Esophagus squamous epithelium (tissue), 5 donors: ENCODE measurements at regions not wholly inside any gene's neighbourhood (a gene's known extent, or its start where the extent isn't known, plus 50 kb on each side); places are given as distances from the start of the nearest gene placed in this dataset.

Experiments used
- DNase-seq: peaks from one replicate; lab custom pipeline; 2025; lab: John Stamatoyannopoulos, UW
- H3K27ac ChIP-seq, 4 donors: fragments of 200-600 bp; sonication (generic); one replicate each; pipeline ENCODE4 v1.5.1; 2016 to 2019; ENCODE audit warnings: mild to moderate bottlenecking in 1 of 4
- H3K27me3 ChIP-seq, 4 donors: fragments of 200-600 bp; sonication (generic); 1 replicate in 3 of 4; 2 replicates in 1 of 4; pipeline versions ENCODE4 v1.5.1 to v1.6.0; 2017 to 2021; ENCODE audit warnings: antibody characterized with exemption in 1 of 4
- H3K36me3 ChIP-seq, 3 donors: fragments of 200-600 bp; sonication (generic); one replicate each; pipeline ENCODE4 v1.5.1; 2016 to 2019
- H3K4me1 ChIP-seq, 3 donors: fragments of 200-600 bp; sonication (generic); one replicate each; pipeline ENCODE4 v1.5.1; 2017 to 2019
- H3K4me3 ChIP-seq, 4 donors: fragments of 200-600 bp; sonication (generic); 1 replicate in 3 of 4; 2 replicates in 1 of 4; pipeline ENCODE4 v1.5.1; 2016 to 2019; ENCODE audit warnings: mild to moderate bottlenecking in 2 of 4, moderate library complexity in 1 of 4
- H3K9me3 ChIP-seq, 3 donors: fragments of 200-600 bp; sonication (generic); one replicate each; pipeline ENCODE4 v1.5.1; 2016 to 2019
- CTCF ChIP-seq, 6 experiments: fragments of 450-650 bp in 4 of 6; fragments of 200-600 bp in 2 of 6; sonication (generic) in 2 of 6; IDR thresholded peaks; one replicate each; pipeline ENCODE4 v1.5.1; 2016 to 2019; ENCODE audit warnings: antibody characterized with exemption in 6 of 6, mild to moderate bottlenecking in 4 of 6, moderate library complexity in 4 of 6
- POLR2A ChIP-seq, 4 donors: fragments of 450-650 bp; IDR thresholded peaks; one replicate each; pipeline ENCODE4 v1.6.1; 2017; ENCODE audit warnings: antibody characterized with exemption in 4 of 4, mild to moderate bottlenecking in 4 of 4, moderate library complexity in 3 of 4
- WGBS, 2 donors: methylation state at CpG; one replicate each; pipeline ENCODE4 v1.1.5; 2018; 5-methylcytosine and 5-hydroxymethylcytosine counted together
- intact Hi-C: fragments of 100-400 bp; cut with DNase I; formaldehyde crosslinking; loops from one replicate; pipeline ENCODE4 v1.15.0; 2022
- small RNA-seq, 4 donors: library from RNA; depleted of rRNA; stranded (forward); fragments of <200 nt; gene quantifications; one replicate each; pipeline ENCODE3, GENCODE V24; 2016
- donor health status: DM: yes; HTN: yes; CAD: no.

- no peak for DNase-seq
- TF ChIP-seq POLR2A (IDR thresholded peaks at IDR 0.05) (no peak), CTCF (IDR thresholded peaks at IDR 0.05) (no peak)
- Histone ChIP-seq H3K36me3 (no peaks in the 10 kb centered on the region), H3K27ac (no peak overlapping the region), H3K27me3 (no peaks in the 10 kb centered on the region), H3K4me3 (no peak overlapping the region), H3K9me3 (no peaks in the 10 kb centered on the region), H3K4me1 (peaks cover 0 to 3% (median 0%) of the 10 kb centered on the region in 3 donors)
- intact Hi-C loops: no loop called here
- WGBS, 2 donors: 57 to 68% methylated on average over 2 of the region's 2 CpGs
These were observed 50.2 kb upstream of the NR3C1 start for GRCh38 chr5:143453720-143454119.

Small RNAs in the stretch of these regions (small RNA-seq; reads per million reads assigned to genes)
- 0 reads per million in 4 donors for gene MIR5197
- gene RNU7-156P: 0 reads per million in 4 donors
